ENCODE measurements at regions not wholly inside any gene's neighbourhood (a gene's known extent, or its start where the extent isn't known, plus 50 kb on each side); places are given as distances from the start of the nearest gene placed in this dataset.

GRCh38 chr5:163612358-163613149 lies 107.1 kb downstream of the MAT2B start:
- H3K9me3 Mint-ChIP-seq (ENCODE audit: low read depth), result no peaks in the 10 kb centered on the region
- H3K27me3 Mint-ChIP-seq, result peaks cover 3% of the 10 kb centered on the region
- H3K36me3 Mint-ChIP-seq (ENCODE audit: insufficient read depth), result no peaks in the 10 kb centered on the region
- DNase-seq (ENCODE audit: low spot score, unreplicated experiment), result no peak
- no peak for TF ChIP-seq CTCF (IDR thresholded peaks at IDR 0.05; ENCODE audit: unreplicated experiment)
- H3K4me3 Mint-ChIP-seq (ENCODE audit: low read depth), result no peak overlapping the region
- peaks cover 16% of the 10 kb centered on the region for H3K4me1 Mint-ChIP-seq (ENCODE audit: low read depth)
- no peak overlapping the region for H3K27ac Mint-ChIP-seq

GRCh38 chr5:163613150-163613442 lies 107.7 kb downstream of the MAT2B start:
- Mint-ChIP-seq H3K9me3 (ENCODE audit: low read depth) (no peaks in the 10 kb centered on the region), H3K4me1 (ENCODE audit: low read depth) (peaks cover 13% of the 10 kb centered on the region), H3K4me3 (ENCODE audit: low read depth) (no peak overlapping the region), H3K27ac (no peak overlapping the region), H3K27me3 (peaks cover 3% of the 10 kb centered on the region), H3K36me3 (ENCODE audit: insufficient read depth) (no peaks in the 10 kb centered on the region)
- DNase-seq (ENCODE audit: low spot score, unreplicated experiment), result no peak
- no peak for TF ChIP-seq CTCF (IDR thresholded peaks at IDR 0.05; ENCODE audit: unreplicated experiment)

DNA sequence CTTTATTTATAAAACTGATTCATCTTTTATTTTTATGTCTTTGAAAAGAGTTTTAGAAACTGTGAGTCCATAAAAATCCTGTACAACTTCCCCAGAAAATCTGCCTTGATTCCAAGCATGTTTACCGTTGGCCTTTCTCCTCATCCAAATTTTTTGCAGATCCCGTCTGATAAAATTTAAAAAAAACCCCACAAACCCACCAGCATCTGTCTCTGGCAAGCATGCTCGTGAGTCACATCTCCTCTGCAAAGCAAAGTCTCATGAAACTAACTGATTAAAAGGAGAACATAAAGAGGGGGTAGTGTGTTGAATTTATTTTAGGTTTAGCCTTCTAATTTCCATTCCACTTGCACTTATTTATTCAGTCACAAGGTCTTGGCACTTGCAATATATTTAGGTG lies 109.4 kb downstream of the MAT2B start:
- Mint-ChIP-seq H3K27me3 (peaks cover 3% of the 10 kb centered on the region), H3K27ac (no peak overlapping the region), H3K4me1 (ENCODE audit: low read depth) (peaks cover 9% of the 10 kb centered on the region), H3K4me3 (ENCODE audit: low read depth) (no peak overlapping the region), H3K9me3 (ENCODE audit: low read depth) (no peaks in the 10 kb centered on the region), H3K36me3 (ENCODE audit: insufficient read depth) (no peaks in the 10 kb centered on the region)
- no peak for DNase-seq (ENCODE audit: low spot score, unreplicated experiment)
- no peak for TF ChIP-seq CTCF (IDR thresholded peaks at IDR 0.05; ENCODE audit: unreplicated experiment)

- Mint-ChIP-seq H3K27ac (no peak overlapping the region), H3K4me1 (ENCODE audit: low read depth) (peaks cover 11% of the 10 kb centered on the region), H3K4me3 (ENCODE audit: low read depth) (no peak overlapping the region), H3K27me3 (no peaks in the 10 kb centered on the region), H3K9me3 (ENCODE audit: low read depth) (no peaks in the 10 kb centered on the region), H3K36me3 (ENCODE audit: insufficient read depth) (no peaks in the 10 kb centered on the region)
- DNase-seq (ENCODE audit: low spot score, unreplicated experiment), result no peak
- no peak for TF ChIP-seq CTCF (IDR thresholded peaks at IDR 0.05; ENCODE audit: unreplicated experiment)
Measured at GRCh38 chr5:163619273-163619934, 114.0 kb downstream of the MAT2B start.

GRCh38 chr5:163619951-163620350 lies 114.5 kb downstream of the MAT2B start:
- no peaks in the 10 kb centered on the region for H3K27me3 Mint-ChIP-seq
- DNase-seq (ENCODE audit: low spot score, unreplicated experiment), result no peak
- no peak for TF ChIP-seq CTCF (IDR thresholded peaks at IDR 0.05; ENCODE audit: unreplicated experiment)
- H3K36me3 Mint-ChIP-seq (ENCODE audit: insufficient read depth), result no peaks in the 10 kb centered on the region
- H3K4me3 Mint-ChIP-seq (ENCODE audit: low read depth), result no peak overlapping the region
- H3K27ac Mint-ChIP-seq, result no peak overlapping the region
- peaks cover 11% of the 10 kb centered on the region for H3K4me1 Mint-ChIP-seq (ENCODE audit: low read depth)
- no peaks in the 10 kb centered on the region for H3K9me3 Mint-ChIP-seq (ENCODE audit: low read depth)
